GM18505 (cell line): ENCODE measurements at regions not wholly inside any gene's neighbourhood (a gene's known extent, or its start where the extent isn't known, plus 50 kb on each side); places are given as distances from the start of the nearest gene placed in this dataset.
"Not testable (repeated sequence)": the region's sequence is repeated elsewhere in the genome, so short reads cannot be mapped to it uniquely, and the experiment has no call there.

ENCODE experiments used
- ATAC-seq: cut with Tn5 transposase; IDR thresholded peaks from one replicate; pipeline ENCODE4 v1.9.1; 2021; ENCODE audit not compliant: unreplicated experiment
- POLR2A ChIP-seq: IDR thresholded peaks from 4 replicates; pipeline ENCODE4 v1.6.1; 2011; ENCODE audit warnings: borderline replicate concordance; ENCODE audit not compliant: insufficient read depth, insufficient read length; ENCODE audit errors: extremely low read depth

DNA sequence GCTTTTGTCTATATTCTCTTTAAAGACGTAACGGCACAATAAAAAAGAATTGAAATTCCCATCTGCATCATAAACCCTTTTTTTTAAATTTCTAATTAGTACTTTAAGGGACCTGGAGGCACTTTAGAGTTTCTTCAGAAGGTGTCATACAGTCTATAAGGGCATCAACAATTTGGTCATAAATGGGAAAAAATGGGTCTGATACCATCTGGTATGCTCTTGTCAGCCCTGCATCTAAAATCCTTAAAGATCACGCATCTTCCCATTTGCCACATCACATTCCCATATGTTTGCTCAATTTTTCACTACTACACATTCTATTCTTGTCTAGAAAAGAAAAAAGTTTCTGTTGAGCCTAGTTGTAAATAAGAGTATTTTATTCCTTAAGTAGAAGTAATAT is 53.8 kb downstream of the COX7C start:
- no peak for ATAC-seq
- TF ChIP-seq POLR2A: no peak

DNA sequence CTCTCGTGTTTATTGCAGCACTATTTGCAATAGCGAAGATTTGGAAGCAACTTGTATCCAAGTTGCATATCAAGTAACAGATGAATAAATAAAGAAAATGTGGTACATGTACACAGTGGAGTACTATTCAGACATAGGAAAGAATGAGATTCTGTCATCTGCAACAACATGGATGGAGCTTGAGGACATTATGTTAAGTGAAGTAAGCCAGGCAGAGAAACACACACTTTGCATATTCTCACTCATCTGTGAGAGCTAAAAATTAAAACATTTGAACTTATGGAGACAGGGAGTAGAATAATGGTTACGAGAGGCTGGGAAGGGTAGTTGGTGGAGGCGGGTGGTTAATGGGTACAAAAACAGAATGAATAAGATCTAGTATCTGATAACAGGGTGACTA is 56.3 kb downstream of the COX7C start:
- no peak for ATAC-seq
- no peak for TF ChIP-seq POLR2A

DNA sequence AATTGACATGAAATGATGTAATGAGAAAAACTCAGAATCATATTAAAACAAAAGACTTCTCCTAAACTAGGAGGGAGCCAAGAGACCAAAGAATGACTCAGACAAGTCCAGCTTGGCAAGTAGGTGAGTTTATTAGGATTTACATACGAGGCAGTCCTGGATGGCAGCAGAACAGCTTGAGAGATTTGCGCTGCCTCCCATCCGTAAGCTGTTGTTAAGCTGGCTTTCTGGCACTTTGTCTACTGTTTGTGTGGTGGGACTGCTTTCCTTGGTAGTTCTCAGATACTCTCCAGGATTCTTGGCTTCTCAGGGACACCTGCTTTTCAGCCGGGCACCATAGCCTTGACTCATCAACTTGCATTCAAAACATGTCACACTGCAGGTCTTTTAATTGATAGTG is 57.6 kb downstream of the COX7C start:
- TF ChIP-seq POLR2A: no peak
- ATAC-seq: no peak

DNA sequence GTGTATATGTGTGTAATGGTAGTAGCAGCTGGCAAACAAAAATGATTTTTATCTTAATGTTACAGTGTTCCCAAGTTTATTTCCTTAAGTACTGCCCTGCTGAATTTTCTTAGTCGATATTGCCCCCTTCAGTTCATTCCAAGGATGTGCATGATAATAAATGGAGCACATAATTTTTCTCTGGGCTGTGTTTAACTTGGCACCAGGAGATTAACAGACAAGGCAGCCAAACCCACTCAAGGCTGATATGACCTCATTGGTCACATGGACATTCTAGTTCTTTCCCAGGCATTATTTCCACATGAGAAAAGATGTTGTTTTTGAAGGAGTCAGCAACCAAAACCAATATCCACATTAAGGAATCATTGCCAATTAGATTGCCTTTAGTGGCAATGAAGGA is 61.8 kb downstream of the COX7C start:
- ATAC-seq: peak; percentile 84
- no peak for TF ChIP-seq POLR2A

DNA sequence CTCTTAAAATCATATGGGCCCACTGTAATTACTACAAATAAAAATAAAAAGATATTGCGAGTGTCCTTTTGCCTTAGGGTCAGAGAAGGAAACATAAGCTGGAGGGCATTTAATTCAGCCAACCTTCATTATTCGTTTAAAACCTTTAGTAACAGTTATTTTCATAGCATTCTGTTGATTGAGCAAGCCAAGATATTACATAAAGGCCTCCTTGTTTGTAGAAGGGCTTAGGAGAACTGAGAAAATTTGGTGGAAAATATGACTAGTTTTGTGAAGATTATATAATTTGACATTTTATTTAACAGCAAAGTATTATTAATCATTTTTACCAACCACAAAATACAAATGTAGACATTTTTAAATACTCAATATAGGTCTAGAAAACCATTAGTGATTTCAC is 62.2 kb downstream of the COX7C start:
- ATAC-seq: no peak
- TF ChIP-seq POLR2A: no peak

DNA sequence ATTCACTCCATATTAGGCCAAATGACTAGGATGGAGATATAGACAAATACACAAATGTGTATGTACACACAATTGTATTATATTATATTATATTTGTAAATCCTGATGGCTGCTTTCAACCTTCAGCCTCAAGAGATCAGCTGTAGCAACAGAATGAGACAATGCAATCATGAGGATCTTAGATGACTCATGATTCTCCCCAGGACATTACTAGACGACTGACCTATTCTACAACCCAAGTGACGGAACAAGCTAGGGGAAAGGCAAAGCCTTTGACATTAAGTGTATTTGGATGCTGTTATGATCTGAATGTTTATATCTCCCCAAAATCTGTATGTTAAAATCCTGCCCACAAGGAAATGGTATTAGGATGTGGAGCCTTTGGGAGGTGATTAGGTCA is 66.5 kb downstream of the COX7C start:
- no peak for TF ChIP-seq POLR2A
- ATAC-seq: no peak

DNA sequence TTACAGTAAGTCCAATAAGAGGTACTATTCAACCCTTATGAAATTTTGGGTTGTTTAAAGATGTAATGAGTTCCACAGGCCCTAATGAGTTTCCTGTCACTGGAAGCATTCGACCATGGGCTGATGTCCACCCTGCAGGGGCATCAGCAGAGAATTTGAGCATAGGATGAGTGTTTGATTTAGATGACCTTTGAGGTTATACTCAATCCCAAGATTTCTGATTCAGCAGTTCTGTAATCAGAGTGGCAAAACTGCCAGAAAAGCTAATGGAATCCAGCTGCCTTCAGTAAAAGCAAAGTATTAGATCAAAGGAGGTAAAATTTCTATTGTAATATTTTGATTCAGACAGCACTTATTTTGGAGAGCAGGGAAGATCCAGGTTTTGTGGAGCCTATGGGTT is 68.3 kb downstream of the COX7C start:
- ATAC-seq: no peak
- no peak for TF ChIP-seq POLR2A

DNA sequence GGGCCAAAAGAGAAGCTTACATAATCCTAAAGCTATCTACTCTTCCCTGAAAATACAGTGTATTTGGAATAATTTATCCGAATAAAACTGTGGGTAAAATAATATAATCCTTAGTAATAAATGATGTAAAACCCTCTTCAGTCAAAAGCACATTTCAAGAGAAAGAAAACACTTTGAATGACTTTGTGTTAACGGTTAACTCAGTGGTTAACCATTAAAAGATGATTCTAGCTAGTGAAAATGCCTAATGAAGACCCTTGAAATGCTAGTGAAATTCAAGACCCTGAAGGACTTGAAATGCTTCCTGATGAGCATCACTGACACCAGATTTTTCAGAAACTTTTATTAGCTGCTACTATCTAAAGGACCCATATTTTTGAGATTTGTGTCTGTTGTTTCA is 70.7 kb downstream of the COX7C start:
- no peak for ATAC-seq
- no peak for TF ChIP-seq POLR2A

DNA sequence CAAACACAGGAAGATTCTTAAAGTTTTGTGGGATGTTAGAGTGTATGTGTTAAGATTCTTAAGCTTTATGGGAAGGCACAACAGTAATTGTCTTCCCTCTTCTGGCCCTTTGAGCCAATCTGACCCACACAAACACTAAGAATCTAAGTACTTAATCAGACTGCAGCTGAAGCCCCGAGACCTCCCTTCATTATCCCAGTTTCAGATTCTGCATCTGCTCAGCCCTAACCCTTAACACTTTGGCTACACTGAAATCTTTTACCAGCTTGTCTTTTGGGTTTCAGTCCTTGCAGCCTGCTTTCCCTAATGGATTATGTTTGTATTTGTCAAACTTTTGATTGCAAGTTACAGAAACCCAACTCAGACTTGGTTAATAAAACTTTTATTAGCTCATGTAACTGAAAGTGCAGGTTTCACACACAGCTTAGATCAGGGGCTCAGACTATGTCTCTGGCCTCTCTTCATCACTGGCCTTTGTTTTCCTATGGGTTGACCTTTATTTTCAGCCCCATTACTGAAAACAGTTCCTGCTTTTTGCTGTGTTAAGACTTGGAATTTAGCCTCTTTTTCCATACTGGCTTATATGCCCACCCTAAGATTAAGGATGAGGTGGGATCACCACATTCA is 71.5 kb downstream of the COX7C start:
- TF ChIP-seq POLR2A: no peak
- no peak for ATAC-seq

DNA sequence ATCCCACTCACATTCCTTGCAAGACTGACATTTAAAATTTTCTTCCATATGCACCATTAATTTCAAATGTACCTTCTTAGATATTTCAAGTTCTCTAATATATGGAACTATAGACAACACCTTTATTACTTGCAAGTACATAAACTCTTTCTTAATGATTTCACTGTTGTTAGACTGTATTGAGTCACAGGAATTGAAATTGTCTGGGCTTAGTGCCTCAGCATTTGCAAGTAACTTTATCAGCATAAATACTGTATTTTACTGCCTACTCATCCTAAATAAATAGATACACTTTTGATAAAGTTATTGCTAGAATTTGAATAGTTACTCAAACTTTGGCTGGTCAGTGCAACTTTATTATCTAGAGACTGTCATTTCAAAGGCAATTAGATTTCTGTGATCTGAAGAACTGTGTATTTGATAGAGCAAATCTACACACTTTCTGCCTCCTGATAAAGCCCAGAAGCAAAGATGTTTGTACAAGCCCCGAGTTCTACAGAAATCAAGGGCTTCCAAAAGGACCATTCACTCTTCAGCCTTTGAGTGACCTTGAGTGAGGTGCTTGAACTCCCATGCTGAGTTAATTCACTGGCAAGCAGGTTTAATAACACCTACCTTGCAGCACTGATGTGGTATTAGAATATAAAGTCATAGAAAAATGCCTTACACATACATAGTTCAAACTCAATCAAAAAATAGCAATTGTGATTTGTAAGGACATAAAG is 91.6 kb downstream of the COX7C start:
- ATAC-seq: no peak
- TF ChIP-seq POLR2A: no peak

DNA sequence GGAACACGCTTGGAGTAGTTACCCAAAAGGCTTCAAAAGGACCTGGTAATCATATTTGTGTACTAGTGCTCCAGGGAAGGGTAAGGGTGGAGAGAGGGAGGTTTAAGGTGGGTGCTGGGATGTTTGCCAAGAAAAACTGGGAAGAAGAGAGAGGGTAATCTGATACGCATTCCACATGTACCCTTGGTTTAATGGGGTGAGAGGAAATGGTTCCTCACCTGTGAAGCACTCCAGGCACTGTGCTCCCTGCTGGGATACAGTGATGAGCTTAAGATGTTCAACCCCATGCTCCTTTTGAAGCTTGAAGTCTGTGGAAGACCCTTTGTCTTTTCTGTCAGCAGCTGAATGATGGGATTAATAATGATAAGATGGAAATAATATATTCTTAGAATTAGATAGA is 98.4 kb downstream of the COX7C start:
- no peak for ATAC-seq

DNA sequence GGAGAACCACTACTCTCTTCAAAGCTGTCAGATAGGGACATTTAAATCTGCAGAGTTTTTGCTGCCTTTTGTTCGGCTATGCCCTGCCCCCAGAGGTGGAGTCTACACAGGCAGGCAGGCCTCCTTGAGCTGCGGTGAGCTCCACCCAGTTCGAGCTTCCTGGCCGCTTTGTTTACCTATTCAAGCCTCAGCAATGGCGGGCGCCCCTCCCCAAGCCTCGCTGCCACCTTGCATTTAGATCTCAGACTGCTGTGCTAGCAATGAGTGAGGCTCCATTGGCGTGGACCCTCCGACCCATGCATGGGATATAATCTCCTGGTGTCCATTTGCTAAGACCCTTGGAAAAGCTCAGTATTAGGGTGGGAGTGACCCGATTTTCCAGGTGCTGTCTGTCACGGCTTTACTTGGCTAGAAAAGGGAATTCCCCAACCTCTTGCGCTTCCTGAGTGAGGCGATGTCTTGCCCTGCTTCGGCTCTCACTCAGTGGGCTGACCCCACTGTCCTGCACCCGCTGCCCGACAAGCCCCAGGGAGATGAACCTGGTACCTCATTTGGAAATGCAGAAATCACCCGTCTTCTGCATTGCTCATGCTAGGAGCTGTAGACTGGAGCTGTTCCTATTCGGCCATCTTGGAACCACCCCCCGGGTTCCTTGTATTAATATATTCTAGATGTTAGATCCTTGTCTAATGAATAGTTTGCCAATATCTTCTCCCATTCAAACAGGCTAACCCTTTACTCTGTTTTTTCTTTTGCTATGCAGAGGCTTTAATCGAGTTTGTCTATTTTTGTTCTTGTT is 113.8 kb downstream of the COX7C start:
- ATAC-seq: not testable (repeated sequence)

More for the DNA sequence above, 98.4 kb downstream of the COX7C start:
- TF ChIP-seq POLR2A: no peak

DNA sequence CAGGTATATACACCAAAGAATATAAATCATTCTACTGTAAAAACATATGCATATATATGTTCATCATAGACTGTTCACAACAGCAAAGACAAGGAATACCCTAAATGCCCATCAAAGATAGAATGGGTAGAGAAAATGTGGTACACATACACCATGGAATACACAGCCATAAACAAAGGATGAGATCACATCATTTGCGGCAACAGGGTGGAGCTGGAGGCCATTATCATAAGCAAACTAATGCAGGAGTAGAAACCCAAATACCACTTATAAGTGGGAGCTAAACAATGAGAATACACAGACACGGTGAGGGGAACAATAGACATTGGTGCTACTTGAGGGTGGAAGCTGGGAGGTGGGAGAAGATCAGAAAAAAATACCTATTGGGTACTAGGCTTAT is 117.6 kb downstream of the COX7C start:
- no peak for TF ChIP-seq POLR2A
- no peak for ATAC-seq

DNA sequence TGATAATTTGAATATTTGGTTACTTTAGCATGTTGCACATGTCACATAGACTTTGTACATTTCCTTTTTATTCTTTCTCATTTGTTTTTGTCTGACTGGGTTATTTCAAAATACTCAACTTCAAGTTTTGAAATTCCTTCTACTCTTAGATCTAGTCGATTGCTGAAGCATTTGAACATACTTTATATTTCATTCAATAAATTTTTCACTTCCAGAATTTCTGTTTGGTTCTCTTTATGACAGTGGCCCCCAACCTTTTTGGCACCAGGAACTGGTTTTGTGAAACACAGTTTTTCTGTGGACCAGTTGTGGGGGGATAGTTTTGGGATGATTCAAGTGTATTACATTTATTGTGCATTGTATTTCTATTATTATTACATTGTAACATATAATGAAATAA is 119.8 kb downstream of the COX7C start:
- no peak for TF ChIP-seq POLR2A

More for the DNA sequence above, 119.8 kb downstream of the COX7C start:
- no peak for ATAC-seq
